ENCODE measurements at regions not wholly inside any gene's neighbourhood (a gene's known extent, or its start where the extent isn't known, plus 50 kb on each side); places are given as distances from the start of the nearest gene placed in this dataset.

- DNase-seq (ENCODE audit: low spot score), result no peak
These were observed 625.4 kb downstream of the NTRK3 start for GRCh38 chr15:87631093-87631492.

- DNase-seq (ENCODE audit: low spot score), result no peak
These were observed 628.2 kb downstream of the NTRK3 start for GRCh38 chr15:87628311-87628710.

DNA sequence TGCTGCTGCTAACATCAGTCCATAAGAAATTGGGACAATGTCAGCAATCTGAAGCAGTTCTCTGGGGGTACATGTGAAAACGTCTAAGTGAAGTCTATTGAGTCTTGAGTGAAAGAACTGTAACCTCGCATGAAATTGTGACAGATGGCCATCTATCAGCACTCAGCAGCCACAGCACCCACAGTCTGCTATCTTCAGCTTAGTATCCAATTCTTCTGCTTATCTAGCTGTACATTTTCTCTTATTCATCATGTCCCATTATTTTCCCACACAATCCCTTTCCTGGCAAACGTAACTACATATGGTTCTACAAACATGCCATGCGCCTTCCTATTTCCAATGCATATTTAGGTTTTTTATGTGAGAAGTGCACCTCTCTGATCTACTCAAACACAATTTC lies 629.7 kb downstream of the NTRK3 start:
- DNase-seq (ENCODE audit: low spot score), result no peak

- DNase-seq (ENCODE audit: low spot score), result peak; percentile 12
These were observed 632.7 kb downstream of the NTRK3 start for GRCh38 chr15:87623832-87624231.

DNA sequence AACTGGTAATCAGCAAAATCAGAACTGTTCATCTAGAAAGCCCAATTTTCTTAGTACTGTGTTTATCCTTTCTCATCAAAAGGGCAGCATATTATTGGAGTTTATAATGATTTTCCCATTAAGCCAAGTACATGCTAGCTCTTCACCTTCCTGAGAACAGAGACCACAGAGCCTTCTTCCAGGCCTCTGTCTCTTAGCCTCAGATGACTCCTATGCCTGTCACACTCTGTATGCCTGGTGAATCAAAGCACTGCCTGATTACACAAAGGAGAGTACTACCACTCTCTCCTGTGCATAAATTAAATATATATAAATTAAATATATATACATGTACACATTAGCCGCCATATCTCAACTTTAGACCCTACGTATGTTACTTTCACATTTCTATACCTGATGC lies 636.1 kb downstream of the NTRK3 start:
- DNase-seq (ENCODE audit: low spot score), result no peak

- DNase-seq (ENCODE audit: low spot score), result peak; percentile 1
These were observed 637.2 kb downstream of the NTRK3 start for GRCh38 chr15:87619161-87619960.

DNA sequence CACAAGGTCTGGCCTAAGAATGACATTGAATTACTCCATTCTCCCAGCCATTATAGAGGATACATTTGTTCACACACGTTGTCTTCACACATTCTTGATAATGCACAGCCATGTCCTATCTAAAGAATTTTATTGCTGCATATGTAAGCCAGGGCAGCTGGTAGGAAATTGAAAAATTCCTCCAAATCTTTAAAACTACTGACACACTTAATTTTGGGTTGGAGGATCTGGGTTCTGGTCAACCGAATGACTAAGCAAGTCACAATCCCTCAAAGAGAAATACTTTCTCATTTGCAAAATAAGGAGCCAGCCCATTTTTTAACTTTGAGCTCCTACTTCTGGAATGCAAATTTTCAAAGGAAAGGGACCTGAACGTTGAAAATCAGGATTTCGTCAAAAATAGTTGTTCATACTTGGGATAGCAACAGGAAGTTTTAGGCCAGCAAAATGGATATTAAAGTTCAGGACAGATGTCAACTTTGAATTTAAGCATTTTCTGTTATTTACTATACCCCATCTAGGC lies 638.3 kb downstream of the NTRK3 start:
- DNase-seq (ENCODE audit: low spot score), result no peak

- DNase-seq (ENCODE audit: low spot score), result no peak
These were observed 641.8 kb downstream of the NTRK3 start for GRCh38 chr15:87614704-87615103.

GRCh38 chr15:87610366-87610765 lies 646.2 kb downstream of the NTRK3 start:
- no peak for DNase-seq (ENCODE audit: low spot score)

- no peak for DNase-seq (ENCODE audit: low spot score)
These were observed 646.6 kb downstream of the NTRK3 start for GRCh38 chr15:87609894-87610293.

DNA sequence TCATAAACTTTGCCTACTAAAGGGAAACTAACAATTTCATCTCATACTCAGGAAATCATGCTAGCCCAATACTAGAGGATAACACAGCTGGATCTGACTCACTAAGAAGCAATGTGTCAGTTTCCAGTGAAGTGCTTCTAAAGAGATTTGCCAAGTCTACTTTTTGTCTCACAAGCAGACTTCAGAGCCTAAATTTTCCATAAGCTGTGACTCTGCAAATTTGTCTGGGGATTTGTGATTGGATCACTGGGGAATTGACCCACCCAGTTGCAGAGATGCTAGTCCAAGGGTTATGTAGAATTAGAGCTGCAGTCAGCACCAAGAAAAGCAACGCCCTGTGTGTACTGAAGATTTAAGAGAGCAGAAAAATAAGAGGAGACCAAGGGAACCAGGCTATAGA lies 647.1 kb downstream of the NTRK3 start:
- DNase-seq (ENCODE audit: low spot score), result no peak

DNA sequence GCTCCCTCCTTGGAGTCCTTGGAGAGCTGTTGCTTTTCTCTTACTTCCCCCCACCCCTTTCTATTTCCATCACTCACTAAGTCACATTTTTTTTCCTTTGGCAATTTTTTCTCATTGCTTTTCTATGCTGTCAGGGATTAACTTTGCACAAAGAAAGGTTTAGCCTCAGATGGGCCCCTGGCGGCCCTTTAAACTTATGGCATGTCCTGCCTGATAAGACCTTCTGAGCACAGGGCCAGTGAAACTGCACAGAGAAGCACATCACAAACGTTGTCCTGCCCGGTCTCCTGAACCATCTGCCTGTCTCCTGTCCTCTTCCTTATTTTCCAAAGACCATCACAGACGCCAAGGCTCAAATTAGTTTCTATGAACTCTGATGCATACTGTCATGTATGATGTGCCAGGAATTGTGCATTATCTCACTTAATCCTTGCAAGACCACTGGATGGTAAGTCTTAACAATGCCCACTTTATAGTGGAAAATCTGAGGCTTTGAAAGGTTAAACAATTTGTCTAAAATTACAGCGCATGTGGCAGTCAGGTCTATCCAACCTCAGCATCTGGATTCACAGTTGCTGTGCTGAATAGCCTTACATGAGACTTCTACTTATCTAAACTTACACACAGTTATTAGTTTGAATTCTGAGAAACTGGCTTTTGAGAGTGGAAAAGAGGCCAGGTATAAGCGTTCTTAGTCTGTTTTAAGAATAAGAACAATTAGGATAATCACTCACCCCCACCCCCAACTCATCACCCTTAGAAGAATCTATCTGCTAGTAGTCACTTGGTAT lies 648.1 kb downstream of the NTRK3 start:
- no peak for DNase-seq (ENCODE audit: low spot score)

- DNase-seq (ENCODE audit: low spot score), result no peak
These were observed 649.6 kb downstream of the NTRK3 start for GRCh38 chr15:87606971-87607370.

DNA sequence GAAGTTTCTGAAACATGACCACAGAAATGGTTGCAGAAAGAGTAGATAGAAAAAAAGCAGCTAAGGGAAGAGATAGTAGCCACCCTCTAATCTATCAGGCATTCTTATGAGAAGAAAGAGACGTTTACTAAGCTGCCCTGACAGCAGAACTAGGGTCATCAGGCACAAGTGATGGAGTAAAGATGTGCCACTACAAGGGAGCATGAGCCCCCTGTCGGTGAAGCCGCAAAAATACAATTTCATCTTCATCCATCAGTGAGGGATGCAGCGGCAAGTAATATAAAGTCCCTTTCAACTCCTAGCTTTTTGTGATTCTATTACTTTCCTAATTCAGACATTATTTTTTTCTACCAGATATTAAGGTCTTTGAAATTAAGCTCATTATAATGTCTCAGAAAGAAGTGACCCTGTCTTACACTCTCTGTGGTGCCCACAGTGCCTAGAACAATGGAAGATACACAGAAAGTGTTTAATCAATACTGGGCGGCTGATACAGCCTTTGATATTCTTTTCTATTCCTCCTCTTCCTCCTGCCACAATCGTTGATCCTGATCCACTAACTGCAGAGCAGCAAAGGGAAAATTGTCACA lies 651.6 kb downstream of the NTRK3 start:
- DNase-seq (ENCODE audit: low spot score), result peak; percentile 11

DNA sequence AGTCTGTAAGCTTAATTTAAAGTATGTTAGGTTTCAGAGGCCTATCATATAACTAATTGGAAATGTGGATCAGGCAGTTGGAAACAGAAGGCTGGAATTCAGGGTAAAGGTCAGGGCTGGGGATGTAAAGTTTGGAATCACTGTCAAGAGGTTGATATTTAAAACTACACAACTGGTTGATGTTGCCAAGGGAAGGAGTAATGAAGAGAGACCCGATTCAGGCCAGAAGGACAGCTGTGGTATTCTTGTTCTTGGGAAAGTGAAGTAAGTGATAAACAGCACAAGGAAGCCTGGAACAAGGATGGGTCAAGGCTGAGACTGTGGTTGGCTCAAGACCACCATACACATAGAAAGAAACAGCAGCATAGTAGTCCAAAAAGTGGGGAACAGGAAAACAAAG lies 654.2 kb downstream of the NTRK3 start:
- DNase-seq (ENCODE audit: low spot score), result no peak

- DNase-seq (ENCODE audit: low spot score), result no peak
These were observed 656.9 kb downstream of the NTRK3 start for GRCh38 chr15:87599616-87600015.

DNA sequence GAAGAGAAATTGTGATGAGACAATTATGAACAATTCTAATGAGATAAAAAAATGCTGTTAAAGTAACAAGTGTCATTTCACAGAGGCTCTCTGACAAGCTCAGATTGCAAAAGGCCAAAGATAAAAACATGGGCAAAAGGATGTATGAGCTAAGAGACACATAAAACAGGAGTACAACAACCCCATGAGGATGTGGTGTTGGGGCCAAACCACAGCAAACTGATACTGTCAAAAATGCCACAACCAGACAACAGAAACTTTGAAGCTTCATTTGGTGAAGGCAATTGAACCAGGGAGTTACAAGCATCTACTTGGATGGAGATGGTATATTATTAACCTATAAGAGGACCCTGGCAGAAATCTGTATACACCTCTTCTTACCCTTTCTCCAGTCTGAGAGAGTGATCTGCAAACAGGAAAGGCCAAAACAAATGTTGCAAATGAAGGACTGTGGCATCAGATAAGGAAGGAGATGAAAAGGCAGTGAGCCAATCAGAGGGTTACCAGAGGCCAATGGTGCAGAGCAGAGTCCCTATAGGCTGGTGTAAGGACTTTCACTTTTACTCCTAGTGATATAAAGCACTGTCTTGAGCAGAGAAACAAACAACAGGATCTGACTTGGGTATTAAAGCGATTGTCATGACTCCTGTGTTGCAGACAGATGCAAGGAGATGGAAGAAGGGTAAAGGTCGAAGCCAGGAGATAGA lies 659.0 kb downstream of the NTRK3 start:
- peak; percentile 28 for DNase-seq (ENCODE audit: low spot score)

- no peak for DNase-seq (ENCODE audit: low spot score)
These were observed 665.0 kb downstream of the NTRK3 start for GRCh38 chr15:87591582-87591981.

GRCh38 chr15:87591042-87591441 lies 665.5 kb downstream of the NTRK3 start:
- no peak for DNase-seq (ENCODE audit: low spot score)

DNA sequence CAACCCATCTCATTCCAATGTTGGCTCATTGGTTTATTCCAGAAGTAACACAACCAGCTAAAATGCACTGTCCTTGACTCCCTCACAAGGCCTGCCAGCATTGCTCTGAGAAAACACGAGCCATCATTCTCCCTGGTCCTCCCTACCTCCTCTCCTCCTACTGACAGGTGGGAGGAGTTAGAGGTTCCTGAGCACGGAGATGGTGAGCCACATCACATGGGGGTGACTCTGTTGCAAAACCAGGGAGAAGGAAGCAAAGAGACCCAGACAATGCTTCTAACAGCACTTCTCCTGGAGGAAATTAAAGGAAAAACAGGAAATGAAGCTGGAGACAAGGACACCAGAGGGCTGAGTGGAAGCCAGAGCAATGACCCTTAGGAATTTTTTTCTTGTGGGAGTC lies 667.4 kb downstream of the NTRK3 start:
- no peak for DNase-seq (ENCODE audit: low spot score)

DNA sequence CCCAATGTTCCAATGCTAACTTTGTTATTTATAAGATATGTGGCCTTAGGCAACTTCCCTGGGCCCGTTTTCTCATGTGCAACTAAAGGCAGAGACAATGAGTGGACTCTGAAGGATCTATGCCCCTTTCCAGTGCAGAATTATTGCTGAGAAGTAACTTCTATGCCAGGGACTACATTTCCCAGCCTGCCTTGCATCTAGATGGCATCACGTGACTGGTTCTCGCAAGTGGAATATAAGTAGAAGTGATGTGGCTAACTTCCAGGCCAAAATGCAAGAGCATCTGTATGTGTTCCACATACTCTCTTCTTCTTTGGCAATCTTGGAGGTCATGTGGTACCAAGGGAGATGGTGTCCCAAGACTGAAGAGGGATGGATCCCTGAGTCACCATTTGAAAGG lies 674.4 kb downstream of the NTRK3 start:
- DNase-seq (ENCODE audit: low spot score), result no peak

DNA sequence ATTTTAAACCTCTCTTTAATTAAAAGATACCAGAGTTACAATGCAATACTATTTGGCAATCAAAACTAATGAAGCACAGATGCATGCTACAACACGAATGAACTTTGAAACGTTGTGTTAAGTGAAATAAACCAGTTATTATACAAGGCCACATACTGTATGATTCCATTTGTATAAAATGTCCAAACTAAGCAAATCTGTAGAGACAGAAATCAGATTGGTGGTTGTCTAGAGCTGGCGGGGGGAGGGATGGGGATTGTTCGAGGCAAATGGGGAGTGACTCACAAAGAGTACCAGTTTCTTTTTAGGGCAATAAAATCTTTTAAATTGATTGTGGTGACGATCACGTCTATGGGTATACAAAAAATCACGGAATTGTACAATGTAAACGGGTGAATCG lies 677.0 kb downstream of the NTRK3 start:
- DNase-seq (ENCODE audit: low spot score), result no peak
